ENCODE measurements at regions not wholly inside any gene's neighbourhood (a gene's known extent, or its start where the extent isn't known, plus 50 kb on each side); places are given as distances from the start of the nearest gene placed in this dataset.

- peak; percentile 19 for DNase-seq
Observed at GRCh38 chr22:45096256-45096907, 67.3 kb upstream of the NUP50 start.

GRCh38 chr22:45097061-45097460, 66.7 kb upstream of the NUP50 start:
- no peak for DNase-seq

DNA sequence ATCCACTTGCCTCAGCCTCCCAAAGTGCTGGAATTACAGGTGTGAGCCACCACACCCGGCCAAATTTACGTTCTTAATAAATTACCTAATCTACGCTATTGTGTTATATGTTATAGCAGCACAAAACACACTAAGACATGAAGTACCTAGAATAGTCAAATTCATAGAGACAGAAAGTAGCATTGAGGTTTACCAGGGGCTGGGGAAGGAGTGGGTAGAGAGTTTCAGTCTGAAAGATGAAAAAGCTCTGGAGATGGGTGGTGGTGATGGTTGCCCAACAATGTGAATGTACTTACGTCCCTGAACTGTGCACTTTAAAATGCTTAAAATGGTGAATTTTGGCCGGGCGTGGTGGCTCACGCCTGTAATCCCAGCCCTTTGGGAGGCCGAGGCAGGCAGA, 65.7 kb upstream of the NUP50 start:
- no peak for DNase-seq

GRCh38 chr22:45099961-45100360, 63.8 kb upstream of the NUP50 start:
- DNase-seq = no peak

DNA sequence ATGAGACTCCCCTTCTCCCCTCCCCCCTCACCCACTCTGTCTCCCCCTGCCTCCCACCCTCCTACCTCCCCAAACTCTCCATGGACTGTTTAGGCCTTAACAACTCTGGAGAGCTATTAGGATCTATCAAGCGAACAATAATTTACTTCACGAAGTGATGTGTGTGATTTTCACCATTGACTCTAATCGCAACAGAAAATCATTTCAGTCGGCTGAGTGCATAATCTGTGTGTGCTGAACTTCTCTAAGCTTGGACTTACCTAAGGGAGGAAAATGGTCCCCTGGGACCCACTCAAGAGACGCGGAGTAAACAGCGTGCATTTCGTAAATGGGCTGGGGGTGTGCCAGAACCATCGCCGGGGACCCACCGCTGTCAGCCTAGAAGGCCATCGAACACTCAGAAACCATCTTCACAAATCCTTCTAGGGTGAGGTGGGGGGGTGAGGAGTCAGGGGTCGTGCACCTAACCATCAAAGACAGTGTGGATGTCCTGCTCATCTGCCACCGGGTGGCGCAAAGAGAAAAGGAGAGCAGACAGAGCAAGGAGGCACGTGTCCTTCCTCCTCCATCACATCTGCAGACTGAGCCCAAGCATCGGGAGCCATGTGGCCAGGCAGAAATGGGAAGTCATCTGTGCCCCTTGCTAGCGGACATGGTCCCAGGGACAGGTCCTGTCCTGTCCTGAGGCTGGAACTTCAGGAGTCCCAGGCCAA, 62.1 kb upstream of the NUP50 start:
- DNase-seq = peak; percentile 18

- no peak for DNase-seq
Observed at GRCh38 chr22:45102896-45103420, 60.8 kb upstream of the NUP50 start.

GRCh38 chr22:45103756-45104155, 60.0 kb upstream of the NUP50 start:
- DNase-seq = no peak

DNA sequence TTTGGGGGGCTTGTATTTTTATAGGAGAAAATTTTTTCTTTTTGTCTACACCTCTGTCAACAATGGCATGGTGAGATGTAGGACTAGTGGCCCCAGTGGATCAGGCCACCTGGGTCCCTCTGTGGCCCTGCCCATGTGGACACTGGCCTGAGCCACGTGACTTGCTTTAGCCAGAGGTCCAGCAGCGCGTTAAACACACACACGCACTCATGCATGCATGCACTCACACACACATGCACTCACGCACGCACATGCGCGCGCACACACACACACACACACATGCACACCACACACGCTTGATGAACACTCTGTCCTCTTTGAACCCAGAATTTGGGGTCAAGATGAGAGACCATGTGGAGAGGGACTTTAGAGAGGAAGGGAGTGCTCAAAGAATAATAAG, 59.4 kb upstream of the NUP50 start:
- no peak for DNase-seq

GRCh38 chr22:45105281-45105702, 58.4 kb upstream of the NUP50 start:
- DNase-seq = peak; percentile 84

DNA sequence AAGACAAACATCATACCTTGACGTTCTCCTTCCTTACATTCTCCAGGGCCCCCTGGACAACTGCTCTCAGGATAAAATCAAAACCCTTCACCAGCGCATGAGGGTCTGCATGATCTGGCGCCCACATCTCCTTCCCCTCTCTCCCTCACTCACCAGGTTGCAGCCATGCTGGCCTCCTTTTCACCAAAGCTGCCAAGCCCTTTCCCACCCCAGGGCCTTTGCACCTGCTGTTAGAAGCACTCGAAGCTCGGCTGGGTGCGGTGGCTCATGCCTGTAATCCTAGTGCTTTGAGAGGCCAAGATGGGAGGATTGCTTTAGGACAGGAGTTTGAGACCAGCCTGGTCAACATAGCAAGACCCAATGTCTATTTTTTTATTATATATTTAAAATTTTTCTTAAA, 56.1 kb upstream of the NUP50 start:
- no peak for DNase-seq

- peak; percentile 5 for DNase-seq
Observed at GRCh38 chr22:45112136-45112879, 51.4 kb upstream of the NUP50 start.
